ENCODE measurements at regions not wholly inside any gene's neighbourhood (a gene's known extent, or its start where the extent isn't known, plus 50 kb on each side); places are given as distances from the start of the nearest gene placed in this dataset.

GRCh38 chr2:770776-771175 is 93.6 kb upstream of the TMEM18 start:
- H3K27ac ChIP-seq: no peak overlapping the region
- TF ChIP-seq ZFX (IDR thresholded peaks at IDR 0.05; ENCODE audit: borderline replicate concordance) (no peak), CTCF (IDR thresholded peaks at IDR 0.05) (no peak)

- TF ChIP-seq ZFX (IDR thresholded peaks at IDR 0.05; ENCODE audit: borderline replicate concordance): no peak
- TF ChIP-seq CTCF (IDR thresholded peaks at IDR 0.05): no peak
- H3K27ac ChIP-seq: no peak overlapping the region
Measured at GRCh38 chr2:769771-770170, 92.6 kb upstream of the TMEM18 start.

DNA sequence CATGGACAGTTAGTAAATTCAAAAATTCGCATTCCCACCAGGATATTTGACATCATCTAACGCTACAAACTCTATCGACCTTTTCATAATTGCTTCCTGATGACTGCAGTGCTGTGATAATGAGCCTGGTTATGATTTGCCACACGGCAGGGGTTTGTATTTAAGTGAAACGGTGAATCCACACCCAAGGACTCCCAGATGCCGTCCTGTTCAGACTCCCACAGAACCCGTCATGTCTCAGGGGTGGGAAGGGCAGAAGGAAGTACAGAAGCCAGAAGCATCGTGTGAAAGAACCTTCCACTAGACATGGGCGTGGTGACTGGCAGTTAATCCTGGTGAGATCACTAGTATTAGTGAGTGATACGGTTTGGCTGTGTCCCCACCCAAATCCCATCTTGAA is 91.2 kb upstream of the TMEM18 start:
- H3K27ac ChIP-seq: no peak overlapping the region
- TF ChIP-seq ZFX (IDR thresholded peaks at IDR 0.05; ENCODE audit: borderline replicate concordance) (no peak), CTCF (IDR thresholded peaks at IDR 0.05) (no peak)

- no peak overlapping the region for H3K27ac ChIP-seq
- TF ChIP-seq CTCF (IDR thresholded peaks at IDR 0.05) (no peak), ZFX (IDR thresholded peaks at IDR 0.05; ENCODE audit: borderline replicate concordance) (no peak)
Measured at GRCh38 chr2:767944-768343, 90.7 kb upstream of the TMEM18 start.

GRCh38 chr2:767440-767839 is 90.2 kb upstream of the TMEM18 start:
- TF ChIP-seq ZFX (IDR thresholded peaks at IDR 0.05; ENCODE audit: borderline replicate concordance) (no peak), CTCF (IDR thresholded peaks at IDR 0.05) (no peak)
- no peak overlapping the region for H3K27ac ChIP-seq

GRCh38 chr2:766255-766654 is 89.0 kb upstream of the TMEM18 start:
- no peak for TF ChIP-seq CTCF (IDR thresholded peaks at IDR 0.05)
- TF ChIP-seq ZFX (IDR thresholded peaks at IDR 0.05; ENCODE audit: borderline replicate concordance): no peak
- no peak overlapping the region for H3K27ac ChIP-seq

DNA sequence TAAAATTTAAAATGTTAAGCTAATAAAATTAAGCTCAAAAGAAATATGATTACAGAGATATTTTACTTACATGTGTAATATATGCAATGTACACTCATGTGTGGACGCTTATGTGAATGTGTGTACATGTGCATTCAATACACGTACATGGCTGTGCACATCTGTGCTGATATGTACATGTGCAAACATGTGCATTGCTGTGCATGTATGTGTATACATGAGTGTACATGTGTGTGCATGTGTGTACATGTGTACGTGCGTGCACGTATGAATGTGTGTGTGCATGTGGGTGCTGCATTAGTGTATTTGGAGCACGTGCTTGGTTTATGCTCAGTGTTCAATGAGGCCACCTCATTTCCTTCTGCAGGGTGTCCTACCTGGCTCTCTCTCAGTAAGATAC is 88.2 kb upstream of the TMEM18 start:
- no peak overlapping the region for H3K27ac ChIP-seq
- TF ChIP-seq CTCF (IDR thresholded peaks at IDR 0.05): no peak
- TF ChIP-seq ZFX (IDR thresholded peaks at IDR 0.05; ENCODE audit: borderline replicate concordance): no peak

Data from 22Rv1 (cell line).